IMR-90 (cell line): ENCODE measurements at regions not wholly inside any gene's neighbourhood (a gene's known extent, or its start where the extent isn't known, plus 50 kb on each side); places are given as distances from the start of the nearest gene placed in this dataset.

ENCODE experiments used
- ATAC-seq: fragments of 200-7000 bp; cut with Tn5 transposase; 2 replicates; pipeline ENCODE4 v1.9.1; 2020; ENCODE audit warnings: low read depth, mild to moderate bottlenecking, moderate library complexity
- BruUV-seq: library from RNA; stranded (reverse); fragments of 400-500 nt; replicated peaks from 2 replicates; lab custom pipeline; 2021; lab: Mats Ljungman, UMichigan
- CTCF ChIA-PET: fragments of 300-600 bp; formaldehyde crosslinking; extraction: SDS; loops from one replicate; lab custom pipeline; 2021; ENCODE audit warnings: antibody characterized with exemption; lab: Yijun Ruan, JAX
- POLR2A ChIA-PET: fragments of 300-600 bp; sonication (Branson Sonifier 250); formaldehyde crosslinking; loops from one replicate; lab custom pipeline; 2022; ENCODE audit warnings: antibody characterized with exemption; ENCODE audit not compliant: unreplicated experiment; lab: Charles Lee
- DNase-seq: peaks from one replicate; pipeline ENCODE4 v3.0.0; 2013
- H2AFZ ChIP-seq: replicated peaks from 2 replicates; pipeline ENCODE3; 2013; ENCODE audit warnings: low read length, mild to moderate bottlenecking; ENCODE audit not compliant: poor library complexity
- H2AK5ac ChIP-seq: 2 replicates; pipeline ENCODE4 v1.6.1; 2013; ENCODE audit warnings: low read depth, low read length, inconsistent platforms
- H2AK9ac ChIP-seq: replicated peaks from 2 replicates; pipeline ENCODE3; 2013; ENCODE audit warnings: mild to moderate bottlenecking, low read depth, low read length, moderate library complexity; ENCODE audit not compliant: poor library complexity
- H2BK120ac ChIP-seq: 2 replicates; pipeline ENCODE4 v1.6.1; 2013; ENCODE audit warnings: low read depth, low read length, inconsistent platforms
- H2BK15ac ChIP-seq: 3 replicates; pipeline ENCODE4 v1.6.1; 2013; ENCODE audit warnings: low read depth, low read length, inconsistent platforms
- H2BK20ac ChIP-seq: 2 replicates; pipeline ENCODE4 v1.6.1; 2013; ENCODE audit warnings: low read depth, mild to moderate bottlenecking, inconsistent platforms, low read length, moderate library complexity
- H2BK5ac ChIP-seq: 2 replicates; pipeline ENCODE4 v1.6.1; 2013; ENCODE audit warnings: mild to moderate bottlenecking, low read depth, low read length, inconsistent platforms; ENCODE audit not compliant: poor library complexity, severe bottlenecking
- H3K14ac ChIP-seq: replicated peaks from 2 replicates; pipeline ENCODE4 v1.6.1; 2013; ENCODE audit warnings: low read depth, low read length, inconsistent platforms
- H3K18ac ChIP-seq: 2 replicates; pipeline ENCODE4 v1.6.1; 2013; ENCODE audit warnings: low read depth, low read length, control low read depth
- H3K23ac ChIP-seq: 2 replicates; pipeline ENCODE4 v1.6.1; 2013; ENCODE audit warnings: low read depth, low read length, inconsistent platforms
- H3K27ac ChIP-seq: 2 replicates; pipeline ENCODE4 v1.5.1; 2013; ENCODE audit warnings: mild to moderate bottlenecking, control low read depth, low read length; ENCODE audit not compliant: insufficient read depth
- H3K27me3 ChIP-seq: 2 replicates; pipeline ENCODE4 v1.6.1; 2013; ENCODE audit warnings: low read length; ENCODE audit not compliant: control insufficient read depth, insufficient read depth
- H3K36me3 ChIP-seq: 2 replicates; pipeline ENCODE4 v1.6.1; 2013; ENCODE audit warnings: low read length, mixed read lengths; ENCODE audit not compliant: control insufficient read depth, insufficient read depth
- H3K4ac ChIP-seq: 2 replicates; pipeline ENCODE4 v1.6.1; 2013; ENCODE audit warnings: low read depth, low read length, inconsistent platforms
- H3K4me1 ChIP-seq: 2 replicates; pipeline ENCODE4 v1.6.1; 2013; ENCODE audit warnings: low read length, mixed read lengths; ENCODE audit not compliant: control insufficient read depth, insufficient read depth
- H3K4me2 ChIP-seq: 2 replicates; pipeline ENCODE4 v1.6.1; 2013; ENCODE audit warnings: low read depth, mild to moderate bottlenecking, control low read depth, low read length, moderate library complexity
- H3K4me3 ChIP-seq: 2 replicates; pipeline ENCODE4 v1.5.1; 2013; ENCODE audit warnings: low read depth, mild to moderate bottlenecking, control low read depth, low read length, moderate library complexity; ENCODE audit not compliant: insufficient read depth
- H3K56ac ChIP-seq: 2 replicates; pipeline ENCODE4 v1.6.1; 2013; ENCODE audit warnings: low read length, inconsistent platforms; ENCODE audit not compliant: insufficient read depth; ENCODE audit errors: extremely low read depth
- H3K79me1 ChIP-seq, 2 experiments: 2 replicates each; pipeline ENCODE4 v1.6.1; 2013; ENCODE audit warnings: low read length in 2 of 2, inconsistent platforms in 1 of 2, low read depth in 1 of 2
- H3K9ac ChIP-seq: 2 replicates; pipeline ENCODE4 v1.6.1; 2013; ENCODE audit warnings: low read depth, low read length, control low read depth
- H3K9me1 ChIP-seq: 2 replicates; pipeline ENCODE4 v1.6.1; 2013; ENCODE audit warnings: low read length, inconsistent platforms; ENCODE audit not compliant: insufficient read depth
- H3K9me3 ChIP-seq: 2 replicates; pipeline ENCODE4 v1.6.1; 2013; ENCODE audit warnings: low read length; ENCODE audit not compliant: control insufficient read depth, insufficient read depth
- H4K20me1 ChIP-seq: 2 replicates; pipeline ENCODE4 v1.6.1; 2013; ENCODE audit warnings: low read length, inconsistent platforms; ENCODE audit not compliant: insufficient read depth
- H4K5ac ChIP-seq: 2 replicates; pipeline ENCODE4 v1.6.1; 2013; ENCODE audit warnings: mild to moderate bottlenecking, low read depth, low read length, control low read depth
- H4K8ac ChIP-seq, 2 experiments: 2 replicates each; pipeline ENCODE4 v1.6.1; 2013; ENCODE audit warnings: low read depth in 2 of 2, low read length in 2 of 2, control low read depth in 1 of 2, inconsistent platforms in 1 of 2
- H4K91ac ChIP-seq: 2 replicates; pipeline ENCODE4 v1.6.1; 2013; ENCODE audit warnings: low read depth, low read length, inconsistent platforms; ENCODE audit not compliant: insufficient read depth
- FOS ChIP-seq: fragments of 150-350 bp; IDR thresholded peaks from 2 replicates; pipeline ENCODE4 v1.6.1; 2016; ENCODE audit warnings: low read depth, low read length
- MAZ ChIP-seq: IDR thresholded peaks from 2 replicates; pipeline ENCODE4 v1.6.1; 2012; ENCODE audit warnings: low read depth, mild to moderate bottlenecking, low read length, improper control_type of control experiment, moderate library complexity, borderline replicate concordance
- RAD21 ChIP-seq: IDR thresholded peaks from 2 replicates; pipeline ENCODE4 v1.6.1; 2012; ENCODE audit warnings: low read length, improper control_type of control experiment
- SMC3 ChIP-seq: fragments of 150-350 bp; IDR thresholded peaks from 2 replicates; pipeline ENCODE4 v1.6.1; 2016; ENCODE audit warnings: low read depth, mild to moderate bottlenecking, antibody characterized with exemption, low read length, moderate library complexity
- WGBS, 2 experiments: methylation state at CpG; one replicate each; pipeline versions ENCODE4 v1.1.5 to v1.1.7; 2013; ENCODE audit warnings: missing lambda C conversion rate in 2 of 2; ENCODE audit not compliant: insufficient read length in 1 of 2; ENCODE audit errors: extremely low coverage in 2 of 2; 5-methylcytosine and 5-hydroxymethylcytosine counted together
- dilution Hi-C: fragments of 300-500 bp; cut with HindIII; formaldehyde crosslinking; loops from one replicate; pipeline ENCODE4 v1.14.3; 2018; ENCODE audit warnings: low sequenced_read_pairs; ENCODE audit not compliant: unreplicated experiment
- in situ Hi-C: fragments of 300-500 bp; cut with MboI; formaldehyde crosslinking; loops from 3 replicates; pipeline ENCODE4 v1.14.3; 2019; ENCODE audit warnings: low sequenced_read_pairs, inconsistent platforms, mixed read lengths
- intact Hi-C: fragments of 100-400 bp; cut with micrococcal nuclease; formaldehyde crosslinking; loops from 2 replicates; pipeline ENCODE4 v1.10.0; 2022
- TF ChIP-seq, protein P1 (sequence below): conservative IDR thresholded peaks from 2 replicates; pipeline ENCODE4 v1.5.1; 2012; ENCODE audit warnings: mild to moderate bottlenecking, low read depth, low read length, improper control_type of control experiment

DNA sequence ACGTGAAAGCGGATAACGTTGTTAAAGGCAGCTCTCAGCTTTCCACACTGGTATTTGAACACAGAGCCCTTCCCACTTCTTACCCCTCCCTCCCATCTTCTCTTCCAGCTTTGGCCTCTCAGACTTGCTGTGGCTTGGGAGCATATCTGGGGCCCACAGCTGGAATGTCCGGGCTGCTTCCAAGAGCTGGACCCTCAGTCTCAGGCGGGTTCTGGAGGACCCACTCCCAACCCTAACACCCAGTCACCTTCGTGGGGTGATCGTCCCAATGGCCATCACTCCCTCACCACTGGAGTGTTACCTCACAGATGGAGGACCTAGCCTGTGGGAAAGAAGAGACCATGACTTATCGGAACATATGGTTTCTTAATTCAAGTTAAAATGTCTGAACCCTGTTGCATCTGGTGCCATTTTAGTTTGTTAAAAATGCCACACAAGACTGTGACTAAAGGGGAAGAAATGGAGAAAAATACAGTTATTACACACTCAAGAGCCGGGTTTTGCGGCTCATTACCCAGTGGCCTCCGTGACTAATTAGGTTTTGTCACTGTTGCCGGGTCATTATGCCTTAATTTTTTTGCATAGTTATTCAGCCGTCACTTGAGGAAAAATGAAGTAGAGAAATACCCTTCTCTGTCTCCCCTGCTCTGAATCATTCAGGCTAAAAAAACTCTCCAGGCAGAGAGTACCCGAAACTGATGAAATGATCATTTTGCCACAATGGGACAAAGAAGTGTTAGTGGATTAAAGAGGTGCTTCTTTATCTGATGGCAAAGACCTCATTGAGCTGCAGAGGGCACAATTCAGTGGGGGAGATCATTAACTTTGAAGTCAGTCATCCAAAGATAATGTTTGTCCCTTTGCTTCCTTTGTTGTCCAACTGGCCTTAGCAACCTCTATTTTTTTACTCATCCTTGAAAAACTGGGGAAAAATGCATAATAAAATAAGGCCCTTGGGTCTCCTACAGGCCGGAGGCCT lies 87.2 kb upstream of the HTATIP2 start:
- no peak overlapping the region for H3K56ac ChIP-seq
- H2AFZ ChIP-seq: no peak overlapping the region
- H3K79me1 ChIP-seq: no peaks in the 10 kb centered on the region
- no peak overlapping the region for H3K4me3 ChIP-seq
- H2AK9ac ChIP-seq: no peak overlapping the region
- dilution Hi-C loops: no loop called here
- no peak overlapping the region for H3K4me2 ChIP-seq
- DNase-seq (no peak), ATAC-seq (no peak)
- CTCF ChIA-PET: no interaction called here
- no peak overlapping the region for H3K27ac ChIP-seq
- no peaks in the 10 kb centered on the region for H3K36me3 ChIP-seq
- no peak overlapping the region for H3K23ac ChIP-seq
- no peak overlapping the region for H4K5ac ChIP-seq
- BruUV-seq: no TSS peak
- WGBS, 2 experiments: no CpG with 5 or more reads among the region's 15 CpGs
- peaks cover 8% of the 10 kb centered on the region for H3K27me3 ChIP-seq
- no peak overlapping the region for H3K9ac ChIP-seq
- H3K14ac ChIP-seq: no peak overlapping the region
- no peak overlapping the region for H2BK5ac ChIP-seq
- no peak overlapping the region for H2BK20ac ChIP-seq
- no peak overlapping the region for H4K8ac ChIP-seq
- no peaks in the 10 kb centered on the region for H3K9me3 ChIP-seq
- TF ChIP-seq SMC3 (no peak), RAD21 (no peak), FOS (no peak), MAZ (no peak)
- TF ChIP-seq, protein P1, sequence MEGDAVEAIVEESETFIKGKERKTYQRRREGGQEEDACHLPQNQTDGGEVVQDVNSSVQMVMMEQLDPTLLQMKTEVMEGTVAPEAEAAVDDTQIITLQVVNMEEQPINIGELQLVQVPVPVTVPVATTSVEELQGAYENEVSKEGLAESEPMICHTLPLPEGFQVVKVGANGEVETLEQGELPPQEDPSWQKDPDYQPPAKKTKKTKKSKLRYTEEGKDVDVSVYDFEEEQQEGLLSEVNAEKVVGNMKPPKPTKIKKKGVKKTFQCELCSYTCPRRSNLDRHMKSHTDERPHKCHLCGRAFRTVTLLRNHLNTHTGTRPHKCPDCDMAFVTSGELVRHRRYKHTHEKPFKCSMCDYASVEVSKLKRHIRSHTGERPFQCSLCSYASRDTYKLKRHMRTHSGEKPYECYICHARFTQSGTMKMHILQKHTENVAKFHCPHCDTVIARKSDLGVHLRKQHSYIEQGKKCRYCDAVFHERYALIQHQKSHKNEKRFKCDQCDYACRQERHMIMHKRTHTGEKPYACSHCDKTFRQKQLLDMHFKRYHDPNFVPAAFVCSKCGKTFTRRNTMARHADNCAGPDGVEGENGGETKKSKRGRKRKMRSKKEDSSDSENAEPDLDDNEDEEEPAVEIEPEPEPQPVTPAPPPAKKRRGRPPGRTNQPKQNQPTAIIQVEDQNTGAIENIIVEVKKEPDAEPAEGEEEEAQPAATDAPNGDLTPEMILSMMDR: no peak
- no peak overlapping the region for H2AK5ac ChIP-seq
- no peaks in the 10 kb centered on the region for H3K4me1 ChIP-seq
- H4K20me1 ChIP-seq: no peaks in the 10 kb centered on the region
- intact Hi-C loops: no loop called here
- no peak overlapping the region for H4K91ac ChIP-seq
- no peak overlapping the region for H3K18ac ChIP-seq
- POLR2A ChIA-PET: no interaction called here
- no peak overlapping the region for H2BK120ac ChIP-seq
- in situ Hi-C loops: no loop called here
- no peaks in the 10 kb centered on the region for H3K9me1 ChIP-seq
- H3K4ac ChIP-seq: no peak overlapping the region
- H2BK15ac ChIP-seq: no peak overlapping the region
